HEK293 (cell line): ENCODE measurements at regions not wholly inside any gene's neighbourhood (a gene's known extent, or its start where the extent isn't known, plus 50 kb on each side); places are given as distances from the start of the nearest gene placed in this dataset.

ENCODE experiments used
- CTCF ChIA-PET: fragments of 350-600 bp; formaldehyde crosslinking; extraction: SDS; loops from one replicate; lab custom pipeline; 2021; ENCODE audit warnings: antibody characterized with exemption; lab: Yijun Ruan, JAX
- POLR2A ChIA-PET: fragments of 300-600 bp; formaldehyde crosslinking; extraction: SDS; loops from one replicate; lab custom pipeline; 2020; ENCODE audit warnings: antibody characterized with exemption, inconsistent platforms; lab: Yijun Ruan, JAX
- H3K27ac ChIP-seq: fragments of 200-500 bp; sonication (Bioruptor generic); 2 replicates; pipeline ENCODE4 v1.5.1; 2014; ENCODE audit warnings: low read depth, low read length, control low read depth, inconsistent platforms; ENCODE audit errors: extremely low read depth
- H3K36me3 ChIP-seq, 2 experiments: fragments of 200-500 bp in 1 of 2; sonication (Bioruptor generic) in 1 of 2; 1 replicate in 1 of 2; 2 replicates in 1 of 2; pipeline ENCODE4 v1.5.1; 2014 to 2017; ENCODE audit warnings: inconsistent platforms in 2 of 2, low read length in 2 of 2; ENCODE audit not compliant: control insufficient read depth in 2 of 2, insufficient read depth in 1 of 2
- H3K4me1 ChIP-seq: fragments of 200-500 bp; sonication (Bioruptor generic); 2 replicates; pipeline ENCODE4 v1.5.1; 2014; ENCODE audit warnings: mild to moderate bottlenecking, low read length, inconsistent platforms; ENCODE audit not compliant: control insufficient read depth, insufficient read depth
- H3K4me3 ChIP-seq: 2 replicates; pipeline ENCODE4 v1.5.1; 2011; ENCODE audit warnings: low read depth, mild to moderate bottlenecking, control low read depth, low read length, moderate library complexity
- H3K9me3 ChIP-seq: fragments of 200-500 bp; sonication (Bioruptor generic); 2 replicates; pipeline ENCODE4 v1.5.1; 2014; ENCODE audit warnings: low read depth, low read length, inconsistent platforms; ENCODE audit not compliant: control insufficient read depth, insufficient read depth
- EGR2 ChIP-seq: fragments of 450-650 bp; formaldehyde crosslinking; IDR thresholded peaks from 2 replicates; pipeline ENCODE4 v1.5.1; 2016; ENCODE audit warnings: low read depth, missing biosample characterization, missing genetic modification characterization
- GLIS1 ChIP-seq: fragments of 450-650 bp; formaldehyde crosslinking; IDR thresholded peaks from 2 replicates; pipeline ENCODE4 v1.5.1; 2016; ENCODE audit warnings: missing biosample characterization, missing genetic modification characterization
- KLF1 ChIP-seq: fragments of 450-650 bp; formaldehyde crosslinking; IDR thresholded peaks from 2 replicates; pipeline ENCODE4 v1.5.1; 2016; ENCODE audit warnings: missing biosample characterization, missing genetic modification characterization
- KLF10 ChIP-seq: fragments of 450-650 bp; IDR thresholded peaks from 2 replicates; pipeline ENCODE4 v1.5.1; 2018; ENCODE audit warnings: missing biosample characterization, mild to moderate bottlenecking, missing genetic modification characterization
- OVOL3 ChIP-seq: fragments of 450-650 bp; formaldehyde crosslinking; IDR thresholded peaks from 2 replicates; pipeline ENCODE4 v1.5.1; 2016; ENCODE audit warnings: missing biosample characterization, missing genetic modification characterization
- SETDB1 ChIP-seq: IDR thresholded peaks from one replicate; pipeline ENCODE4 v1.6.1; 2017; ENCODE audit warnings: mild to moderate bottlenecking, low read length, moderate library complexity, mixed read lengths; ENCODE audit not compliant: insufficient read length
- ZBTB21 ChIP-seq: fragments of 450-650 bp; formaldehyde crosslinking; IDR thresholded peaks from 2 replicates; pipeline ENCODE4 v1.5.1; 2017; ENCODE audit warnings: missing biosample characterization, missing genetic modification characterization
- ZBTB48 ChIP-seq: fragments of 450-650 bp; formaldehyde crosslinking; IDR thresholded peaks from 2 replicates; pipeline ENCODE4 v1.5.1; 2016; ENCODE audit warnings: missing biosample characterization, missing genetic modification characterization
- ZBTB8A ChIP-seq: fragments of 450-650 bp; formaldehyde crosslinking; IDR thresholded peaks from 2 replicates; pipeline ENCODE4 v1.5.1; 2016; ENCODE audit warnings: missing biosample characterization, missing genetic modification characterization
- ZFP3 ChIP-seq: fragments of 450-650 bp; formaldehyde crosslinking; IDR thresholded peaks from 2 replicates; pipeline ENCODE4 v1.5.1; 2016; ENCODE audit warnings: low read depth, missing biosample characterization, missing genetic modification characterization
- ZNF157 ChIP-seq: fragments of 450-650 bp; formaldehyde crosslinking; IDR thresholded peaks from 2 replicates; pipeline ENCODE4 v1.5.1; 2016; ENCODE audit warnings: missing biosample characterization, missing genetic modification characterization
- ZNF223 ChIP-seq: fragments of 450-650 bp; formaldehyde crosslinking; IDR thresholded peaks from 2 replicates; pipeline ENCODE4 v1.5.1; 2016; ENCODE audit warnings: missing biosample characterization, missing genetic modification characterization
- ZNF292 ChIP-seq: fragments of 450-650 bp; formaldehyde crosslinking; IDR thresholded peaks from 2 replicates; pipeline ENCODE4 v1.5.1; 2016; ENCODE audit warnings: low read depth, missing biosample characterization, missing genetic modification characterization, borderline replicate concordance
- ZNF391 ChIP-seq: fragments of 450-650 bp; formaldehyde crosslinking; IDR thresholded peaks from 2 replicates; pipeline ENCODE4 v1.5.1; 2016; ENCODE audit warnings: low read depth, missing biosample characterization, missing genetic modification characterization, borderline replicate concordance
- ZNF394 ChIP-seq: fragments of 450-650 bp; formaldehyde crosslinking; IDR thresholded peaks from 2 replicates; pipeline ENCODE4 v1.5.1; 2016; ENCODE audit warnings: missing biosample characterization, missing genetic modification characterization, mild to moderate bottlenecking, moderate library complexity, borderline replicate concordance
- ZNF423 ChIP-seq: fragments of 450-650 bp; formaldehyde crosslinking; IDR thresholded peaks from 2 replicates; pipeline ENCODE4 v1.5.1; 2016; ENCODE audit warnings: missing biosample characterization, missing genetic modification characterization
- ZNF596 ChIP-seq: fragments of 450-650 bp; IDR thresholded peaks from 2 replicates; pipeline ENCODE4 v1.5.0; 2018; ENCODE audit warnings: missing biosample characterization, mild to moderate bottlenecking, missing genetic modification characterization, moderate library complexity
- ZNF623 ChIP-seq: fragments of 450-650 bp; formaldehyde crosslinking; IDR thresholded peaks from 2 replicates; pipeline ENCODE4 v1.5.1; 2016; ENCODE audit warnings: missing biosample characterization, missing genetic modification characterization
- ZNF701 ChIP-seq: fragments of 450-650 bp; formaldehyde crosslinking; IDR thresholded peaks from 2 replicates; pipeline ENCODE4 v1.5.1; 2016; ENCODE audit warnings: missing biosample characterization, missing genetic modification characterization
- ZNF707 ChIP-seq: fragments of 450-650 bp; formaldehyde crosslinking; IDR thresholded peaks from 2 replicates; pipeline ENCODE4 v1.5.1; 2016; ENCODE audit warnings: missing biosample characterization, missing genetic modification characterization
- ZNF747 ChIP-seq: fragments of 450-650 bp; formaldehyde crosslinking; IDR thresholded peaks from 2 replicates; pipeline ENCODE4 v1.5.1; 2016; ENCODE audit warnings: missing biosample characterization, missing genetic modification characterization
- ZNF76 ChIP-seq: fragments of 450-650 bp; formaldehyde crosslinking; IDR thresholded peaks from 2 replicates; pipeline ENCODE4; 2016; ENCODE audit warnings: low read depth, missing biosample characterization, missing genetic modification characterization, borderline replicate concordance
- ZSCAN23 ChIP-seq: fragments of 450-650 bp; formaldehyde crosslinking; IDR thresholded peaks from 2 replicates; pipeline ENCODE4 v1.5.1; 2016; ENCODE audit warnings: missing biosample characterization, missing genetic modification characterization
- ZXDB ChIP-seq: fragments of 450-650 bp; formaldehyde crosslinking; IDR thresholded peaks from 2 replicates; pipeline ENCODE4 v1.5.1; 2016; ENCODE audit warnings: missing biosample characterization, missing genetic modification characterization
- TF ChIP-seq, protein P1 (sequence below): fragments of 450-650 bp; formaldehyde crosslinking; IDR thresholded peaks from 2 replicates; pipeline ENCODE4; 2016; ENCODE audit warnings: missing biosample characterization, missing genetic modification characterization
- TF ChIP-seq, protein P2 (sequence below): fragments of 450-650 bp; formaldehyde crosslinking; IDR thresholded peaks from 2 replicates; pipeline ENCODE4 v1.5.1; 2016; ENCODE audit warnings: missing biosample characterization, missing genetic modification characterization
- TF ChIP-seq, protein P3 (sequence below): fragments of 450-650 bp; formaldehyde crosslinking; IDR thresholded peaks from 2 replicates; pipeline ENCODE4 v1.5.1; 2016; ENCODE audit warnings: missing biosample characterization, missing genetic modification characterization

DNA sequence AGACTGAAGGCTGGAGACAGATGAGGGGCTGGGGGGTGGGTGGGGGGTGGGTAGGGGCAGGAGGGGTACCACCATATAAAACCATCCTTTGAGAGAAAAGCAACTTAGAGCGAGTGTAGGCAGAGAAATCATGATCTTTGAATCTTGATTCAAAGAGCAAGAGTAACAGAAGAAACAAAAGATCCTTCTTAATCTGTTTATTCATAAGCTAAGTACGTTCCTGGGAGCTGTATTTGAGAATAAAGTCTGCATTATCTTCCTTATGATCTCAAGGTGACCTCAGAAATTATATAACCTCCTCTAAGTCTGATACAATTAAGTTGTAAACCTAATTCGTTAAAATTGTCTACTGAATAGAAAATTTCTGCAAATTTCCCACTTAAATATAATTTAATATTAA is 558.8 kb downstream of the NR2F1-AS1 start:
- POLR2A ChIA-PET = no interaction called here
- Histone ChIP-seq H3K36me3 (no peaks in the 10 kb centered on the region), H3K4me3 (no peak overlapping the region), H3K4me1 (0 out of 2 replicates have a peak, but pooled peaks cover 4% of the 10 kb centered on the region), H3K9me3 (no peaks in the 10 kb centered on the region), H3K27ac (no peak overlapping the region)
- CTCF ChIA-PET = no interaction called here
- TF ChIP-seq ZNF747 (tag by site-specific recombination) (no peak), ZNF292 (tag by site-specific recombination) (no peak), ZBTB8A (tag by site-specific recombination) (no peak), EGR2 (tag by site-specific recombination) (no peak), ZNF623 (tag by site-specific recombination) (no peak), ZNF394 (tag by site-specific recombination) (no peak), ZBTB48 (no peak), GLIS1 (tag by site-specific recombination) (no peak), ZNF596 (tag by site-specific recombination) (no peak), ZNF76 (tag by site-specific recombination) (no peak), OVOL3 (tag by site-specific recombination) (no peak)
- TF ChIP-seq, protein P1, sequence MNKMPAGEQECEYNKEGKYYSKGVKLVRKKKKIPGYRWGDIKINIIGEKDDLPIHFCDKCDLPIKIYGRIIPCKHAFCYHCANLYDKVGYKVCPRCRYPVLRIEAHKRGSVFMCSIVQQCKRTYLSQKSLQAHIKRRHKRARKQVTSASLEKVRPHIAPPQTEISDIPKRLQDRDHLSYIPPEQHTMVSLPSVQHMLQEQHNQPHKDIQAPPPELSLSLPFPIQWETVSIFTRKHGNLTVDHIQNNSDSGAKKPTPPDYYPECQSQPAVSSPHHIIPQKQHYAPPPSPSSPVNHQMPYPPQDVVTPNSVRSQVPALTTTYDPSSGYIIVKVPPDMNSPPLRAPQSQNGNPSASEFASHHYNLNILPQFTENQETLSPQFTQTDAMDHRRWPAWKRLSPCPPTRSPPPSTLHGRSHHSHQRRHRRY (tag by site-specific recombination) = no peak

DNA sequence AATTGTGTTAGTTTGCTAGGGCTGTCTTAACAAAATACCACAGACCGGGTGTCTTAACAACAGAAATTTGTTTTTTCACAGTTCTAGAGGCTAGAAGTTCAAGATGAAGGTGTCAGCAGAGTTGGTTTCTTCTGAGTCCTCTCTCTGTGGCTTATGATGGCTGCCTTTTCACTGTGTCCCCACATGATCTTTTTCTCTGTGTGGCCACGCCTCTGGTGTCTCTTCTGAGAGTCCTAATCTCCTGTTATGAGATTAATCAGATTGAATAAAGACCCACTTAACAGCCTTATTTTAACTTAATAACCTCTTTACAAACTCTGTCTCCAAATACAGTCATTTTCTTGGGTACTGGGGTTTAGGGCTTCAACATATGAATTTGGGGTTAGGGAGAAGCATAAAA is 561.1 kb downstream of the NR2F1-AS1 start:
- H3K4me1 ChIP-seq = 0 out of 2 replicates have a peak, but pooled peaks cover 4% of the 10 kb centered on the region
- TF ChIP-seq KLF10 (tag by site-specific recombination) (no peak), ZNF157 (tag by site-specific recombination) (no peak), ZNF223 (tag by site-specific recombination) (no peak), ZNF423 (tag by site-specific recombination) (no peak), ZSCAN23 (tag by site-specific recombination) (no peak), ZNF701 (tag by site-specific recombination) (no peak), ZBTB21 (tag by site-specific recombination) (no peak), ZNF707 (no peak), ZXDB (tag by site-specific recombination) (no peak), ZNF391 (tag by site-specific recombination) (no peak), ZFP3 (tag by site-specific recombination) (no peak), ZNF394 (tag by site-specific recombination) (no peak), KLF1 (tag by site-specific recombination) (no peak), SETDB1 (no peak)
- TF ChIP-seq, protein P2, sequence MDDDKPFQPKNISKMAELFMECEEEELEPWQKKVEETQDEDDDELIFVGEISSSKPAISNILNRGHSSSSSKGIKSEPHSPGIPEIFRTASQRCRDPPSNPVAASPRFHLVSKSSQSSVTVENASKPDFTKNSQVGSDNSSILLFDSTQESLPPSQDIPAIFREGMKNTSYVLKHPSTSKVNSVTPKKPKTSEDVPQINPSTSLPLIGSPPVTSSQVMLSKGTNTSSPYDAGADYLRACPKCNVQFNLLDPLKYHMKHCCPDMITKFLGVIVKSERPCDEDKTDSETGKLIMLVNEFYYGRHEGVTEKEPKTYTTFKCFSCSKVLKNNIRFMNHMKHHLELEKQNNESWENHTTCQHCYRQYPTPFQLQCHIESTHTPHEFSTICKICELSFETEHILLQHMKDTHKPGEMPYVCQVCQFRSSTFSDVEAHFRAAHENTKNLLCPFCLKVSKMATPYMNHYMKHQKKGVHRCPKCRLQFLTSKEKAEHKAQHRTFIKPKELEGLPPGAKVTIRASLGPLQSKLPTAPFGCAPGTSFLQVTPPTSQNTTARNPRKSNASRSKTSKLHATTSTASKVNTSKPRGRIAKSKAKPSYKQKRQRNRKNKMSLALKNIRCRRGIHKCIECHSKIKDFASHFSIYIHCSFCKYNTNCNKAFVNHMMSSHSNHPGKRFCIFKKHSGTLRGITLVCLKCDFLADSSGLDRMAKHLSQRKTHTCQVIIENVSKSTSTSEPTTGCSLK (tag by site-specific recombination) = no peak
- TF ChIP-seq, protein P3, sequence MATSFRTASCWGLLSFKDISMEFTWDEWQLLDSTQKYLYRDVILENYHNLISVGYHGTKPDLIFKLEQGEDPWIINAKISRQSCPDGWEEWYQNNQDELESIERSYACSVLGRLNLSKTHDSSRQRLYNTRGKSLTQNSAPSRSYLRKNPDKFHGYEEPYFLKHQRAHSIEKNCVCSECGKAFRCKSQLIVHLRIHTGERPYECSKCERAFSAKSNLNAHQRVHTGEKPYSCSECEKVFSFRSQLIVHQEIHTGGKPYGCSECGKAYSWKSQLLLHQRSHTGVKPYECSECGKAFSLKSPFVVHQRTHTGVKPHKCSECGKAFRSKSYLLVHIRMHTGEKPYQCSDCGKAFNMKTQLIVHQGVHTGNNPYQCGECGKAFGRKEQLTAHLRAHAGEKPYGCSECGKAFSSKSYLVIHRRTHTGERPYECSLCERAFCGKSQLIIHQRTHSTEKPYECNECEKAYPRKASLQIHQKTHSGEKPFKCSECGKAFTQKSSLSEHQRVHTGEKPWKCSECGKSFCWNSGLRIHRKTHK (tag by site-specific recombination) = no peak
- no peak overlapping the region for H3K4me3 ChIP-seq
- no peaks in the 10 kb centered on the region for H3K36me3 ChIP-seq
- no peaks in the 10 kb centered on the region for H3K9me3 ChIP-seq
- ChIA-PET CTCF (no interaction called here), POLR2A (no interaction called here)
- H3K27ac ChIP-seq = no peak overlapping the region
